ENCODE measurements at regions not wholly inside any gene's neighbourhood (a gene's known extent, or its start where the extent isn't known, plus 50 kb on each side); places are given as distances from the start of the nearest gene placed in this dataset.

GRCh38 chr7:20021066-20021465 lies 196.1 kb downstream of the MACC1 start:
- no peak for DNase-seq (ENCODE audit: low spot score)

DNA sequence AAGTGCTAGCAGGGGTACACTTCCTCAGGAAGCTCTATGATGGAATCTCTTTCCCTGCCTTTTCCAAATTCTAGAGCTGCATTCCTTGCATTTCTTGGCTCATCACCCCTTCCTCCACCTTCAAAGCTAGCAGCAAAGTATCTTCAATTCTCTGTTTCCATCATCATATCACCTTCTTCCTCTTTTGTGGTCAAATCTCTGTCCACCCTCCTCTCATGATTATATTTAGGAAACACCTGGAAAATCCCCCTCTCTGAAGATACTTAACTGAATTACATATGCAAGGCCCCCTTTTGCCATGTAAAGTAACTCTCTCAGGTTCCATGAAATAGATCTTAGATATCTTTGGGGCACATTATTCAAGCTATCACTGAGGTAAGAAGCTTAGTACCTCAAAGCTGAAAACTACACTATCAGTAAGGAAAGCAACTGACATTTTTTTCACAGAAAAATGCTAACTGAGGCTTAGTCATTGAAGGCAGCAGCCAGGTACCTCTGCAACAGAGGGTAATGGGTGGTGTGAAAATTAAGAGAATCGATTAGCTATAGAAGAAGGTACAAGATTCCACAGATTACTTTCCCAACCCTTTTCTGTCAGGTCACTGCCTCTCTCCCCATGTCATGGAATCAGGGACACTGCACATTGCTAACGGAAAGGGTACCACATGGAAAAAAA lies 197.3 kb downstream of the MACC1 start:
- no peak for DNase-seq (ENCODE audit: low spot score)

- no peak for DNase-seq (ENCODE audit: low spot score)
These were observed 200.5 kb downstream of the MACC1 start for GRCh38 chr7:20016669-20017068.

DNA sequence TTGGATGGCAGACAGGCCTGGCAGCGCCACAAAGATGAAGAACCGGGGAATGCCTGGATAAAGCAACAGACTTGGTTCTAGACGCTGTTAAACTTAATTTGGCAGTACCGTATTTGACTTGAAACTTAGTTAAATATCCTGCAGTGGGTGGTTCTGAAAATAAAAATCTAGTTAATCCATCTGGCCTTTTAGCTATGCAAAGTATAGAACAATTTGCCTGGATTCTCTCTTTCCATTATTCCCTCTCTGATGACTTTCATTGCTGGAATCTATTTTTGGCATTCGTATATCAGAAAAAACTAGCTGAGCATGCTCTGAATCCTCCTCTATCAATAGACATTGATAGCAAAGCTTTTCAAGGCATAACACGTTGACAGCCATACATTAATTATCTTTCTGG lies 203.6 kb downstream of the MACC1 start:
- no peak for DNase-seq (ENCODE audit: low spot score)

DNA sequence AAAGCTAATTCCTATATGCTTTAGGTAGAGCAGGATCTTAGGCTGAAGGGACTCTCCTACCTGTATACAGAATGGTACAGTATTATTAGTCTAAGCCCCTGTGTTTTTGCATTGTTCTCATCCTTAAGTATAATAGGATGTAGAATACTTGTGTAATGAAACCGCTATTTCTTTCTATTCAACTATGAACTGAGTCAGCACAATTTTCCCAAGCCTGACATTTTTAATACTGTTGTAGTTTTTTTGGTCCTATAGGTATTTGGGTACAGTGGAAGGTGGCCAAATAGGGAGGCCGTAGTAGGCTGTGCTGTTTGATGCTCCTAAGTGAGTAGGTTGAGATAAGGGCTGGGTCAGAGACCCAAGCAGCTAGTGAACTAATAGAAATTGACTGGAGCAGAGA lies 205.1 kb downstream of the MACC1 start:
- DNase-seq (ENCODE audit: low spot score): no peak

DNA sequence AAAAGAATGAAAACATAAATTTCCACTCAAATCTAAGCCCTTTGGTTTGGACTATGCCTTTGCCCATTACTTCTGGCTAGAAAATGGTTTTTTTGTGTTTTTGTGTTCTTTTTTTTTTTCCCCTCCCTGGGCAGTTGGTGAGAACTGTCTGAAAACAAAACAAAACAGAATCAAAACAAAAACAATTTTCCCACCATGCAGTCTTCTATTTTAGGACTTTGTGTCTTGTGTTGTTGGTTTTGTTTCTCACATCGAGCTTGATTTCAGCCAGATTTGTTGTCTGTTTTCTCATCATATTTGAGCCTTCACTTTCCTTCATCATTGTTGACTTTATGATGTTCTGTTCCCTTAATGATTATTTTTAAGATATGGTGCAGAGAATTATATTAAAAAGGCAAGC lies 206.3 kb downstream of the MACC1 start:
- DNase-seq (ENCODE audit: low spot score): no peak

DNA sequence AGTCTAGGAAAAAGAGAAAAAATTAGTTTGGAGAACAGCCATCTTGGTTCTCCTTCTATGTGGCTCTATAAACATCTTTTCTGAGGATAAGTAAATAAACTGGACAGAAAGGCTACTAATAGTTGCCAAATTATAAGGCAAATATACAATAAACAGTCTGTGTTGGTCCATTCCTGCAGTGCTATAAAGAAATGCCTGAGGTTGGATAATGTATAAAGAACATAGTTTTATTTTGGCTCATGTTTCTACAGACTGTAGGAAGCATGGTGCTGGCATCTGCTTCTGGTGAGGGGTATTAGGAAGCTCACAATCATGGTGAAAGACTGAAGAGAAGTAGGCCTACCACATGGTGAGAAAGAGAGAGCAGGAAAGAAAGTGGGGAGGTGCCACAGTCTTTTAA lies 209.7 kb downstream of the MACC1 start:
- no peak for DNase-seq (ENCODE audit: low spot score)

DNA sequence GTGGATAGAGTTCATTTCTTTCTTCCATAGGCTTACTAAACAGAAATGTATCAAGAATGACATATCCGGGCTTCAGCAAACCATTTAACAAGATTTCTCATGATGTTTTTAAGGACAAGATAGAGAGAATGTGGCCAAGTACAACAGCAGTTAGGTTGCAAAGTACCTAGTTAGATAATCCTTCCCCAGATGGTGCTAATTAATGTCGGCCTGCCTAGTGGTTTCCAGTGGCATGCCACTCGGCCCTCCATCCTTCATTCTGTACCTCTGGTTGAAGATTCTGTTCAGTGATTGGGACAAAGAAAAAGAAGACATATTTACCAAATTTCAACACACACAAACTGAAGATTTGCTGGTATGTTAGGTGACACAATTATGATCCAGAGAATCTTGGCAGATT lies 212.1 kb downstream of the MACC1 start:
- no peak for DNase-seq (ENCODE audit: low spot score)

DNA sequence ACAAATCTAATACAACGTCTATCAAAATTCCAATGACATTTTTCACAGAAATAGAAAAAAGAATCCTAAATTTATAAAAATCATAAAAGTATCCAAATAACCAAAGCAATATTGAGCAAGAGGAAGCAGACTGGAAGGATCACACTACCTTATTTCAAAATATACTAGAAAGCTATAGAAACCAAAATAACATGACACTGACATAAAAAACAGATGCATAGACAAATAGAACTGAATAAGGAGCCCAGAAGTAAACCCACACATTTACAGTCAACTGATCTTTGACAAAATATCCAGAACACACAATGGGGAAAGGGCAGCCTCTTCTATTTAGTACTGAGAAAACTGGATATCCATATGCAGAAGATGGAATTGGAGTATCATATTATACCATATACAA lies 217.5 kb downstream of the MACC1 start:
- DNase-seq (ENCODE audit: low spot score): no peak

DNA sequence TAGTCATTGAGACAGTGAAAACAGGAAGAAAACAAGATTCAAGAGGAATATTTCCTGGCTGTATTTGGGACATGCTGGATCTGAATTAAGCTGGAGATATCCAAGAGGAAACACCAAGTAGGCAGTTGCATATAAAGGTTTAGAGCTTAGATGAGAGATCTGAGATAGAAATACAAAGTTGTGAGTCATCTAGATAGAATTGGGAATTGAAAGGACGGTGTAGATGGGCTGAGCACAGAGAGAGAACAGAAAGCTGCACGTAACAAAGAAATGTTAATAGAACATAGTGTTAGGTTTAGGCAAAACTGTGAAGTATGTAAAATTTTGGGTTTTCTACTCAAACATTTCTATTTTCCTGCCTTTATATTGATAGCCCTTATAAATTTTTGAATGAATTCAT lies 218.5 kb upstream of the TMEM196 start:
- no peak for DNase-seq (ENCODE audit: low spot score)

GRCh38 chr7:19989906-19990305 lies 216.5 kb upstream of the TMEM196 start:
- DNase-seq (ENCODE audit: low spot score): no peak

GRCh38 chr7:19988860-19989259 lies 215.4 kb upstream of the TMEM196 start:
- DNase-seq (ENCODE audit: low spot score): no peak

- DNase-seq (ENCODE audit: low spot score): no peak
These were observed 210.8 kb upstream of the TMEM196 start for GRCh38 chr7:19984231-19984632.

GRCh38 chr7:19982841-19983835 lies 209.7 kb upstream of the TMEM196 start:
- no peak for DNase-seq (ENCODE audit: low spot score)

GRCh38 chr7:19973581-19973980 lies 200.2 kb upstream of the TMEM196 start:
- no peak for DNase-seq (ENCODE audit: low spot score)

- DNase-seq (ENCODE audit: low spot score): no peak
These were observed 199.5 kb upstream of the TMEM196 start for GRCh38 chr7:19972876-19973275.

DNA sequence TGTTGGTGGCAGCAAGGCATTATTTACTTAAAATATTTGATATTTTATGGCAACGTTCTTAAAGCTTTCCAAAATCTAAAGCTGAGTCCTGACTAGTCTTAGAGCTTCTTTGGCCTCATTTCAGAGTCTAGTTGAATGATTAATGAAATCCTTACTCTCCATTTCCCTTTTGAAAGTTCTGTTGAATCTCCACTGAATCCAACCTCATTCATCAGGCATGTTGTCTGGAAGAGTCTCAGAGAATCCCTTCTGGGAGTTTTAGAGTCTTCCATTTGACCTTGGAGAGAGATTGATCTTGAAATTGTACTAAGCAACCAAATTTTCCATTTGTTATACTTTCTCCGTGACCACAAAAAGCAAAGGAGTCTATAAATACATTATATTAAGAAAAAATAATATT lies 198.5 kb upstream of the TMEM196 start:
- no peak for DNase-seq (ENCODE audit: low spot score)

GRCh38 chr7:19970514-19970913 lies 197.1 kb upstream of the TMEM196 start:
- DNase-seq (ENCODE audit: low spot score): no peak

DNA sequence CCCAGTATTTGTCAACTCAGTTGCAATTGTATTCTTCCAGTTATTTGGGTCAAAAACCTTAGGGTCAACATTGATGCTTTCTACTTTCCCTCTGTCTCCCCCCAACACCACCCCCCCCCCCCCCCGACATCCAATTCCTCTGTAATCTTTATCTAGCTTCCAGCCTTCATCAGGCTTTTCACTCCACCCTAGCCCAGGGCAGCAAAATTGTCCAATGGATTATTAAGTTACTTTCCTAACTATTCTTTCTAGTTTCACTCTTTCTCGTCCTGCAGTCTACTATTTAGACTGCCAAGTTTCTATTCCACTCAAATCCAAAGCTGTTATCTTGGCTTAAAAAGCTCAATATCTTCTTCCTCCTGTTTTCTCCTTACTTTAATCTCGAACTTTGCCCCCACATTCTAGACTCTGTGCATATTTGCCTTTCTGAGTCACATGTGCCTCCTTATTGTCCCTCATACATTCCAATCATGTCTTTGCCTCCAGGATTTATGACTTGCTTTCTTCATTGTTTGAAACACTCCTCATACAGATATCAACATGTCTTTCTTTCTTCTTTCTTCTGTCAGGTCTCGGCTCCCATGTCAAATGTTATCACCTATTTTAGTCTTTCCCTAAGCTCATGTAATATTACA lies 196.6 kb upstream of the TMEM196 start:
- DNase-seq (ENCODE audit: low spot score): no peak

- no peak for DNase-seq (ENCODE audit: low spot score)
These were observed 190.8 kb upstream of the TMEM196 start for GRCh38 chr7:19964246-19964645.

- DNase-seq (ENCODE audit: low spot score): no peak
These were observed 190.3 kb upstream of the TMEM196 start for GRCh38 chr7:19963695-19964094.

GRCh38 chr7:19958309-19958896 lies 185.0 kb upstream of the TMEM196 start:
- no peak for DNase-seq (ENCODE audit: low spot score)

- no peak for DNase-seq (ENCODE audit: low spot score)
These were observed 184.2 kb upstream of the TMEM196 start for GRCh38 chr7:19957664-19958063.

All from germinal center (tissue), 1 donor.